ENCODE measurements at regions not wholly inside any gene's neighbourhood (a gene's known extent, or its start where the extent isn't known, plus 50 kb on each side); places are given as distances from the start of the nearest gene placed in this dataset.
"Not testable (repeated sequence)": the region's sequence is repeated elsewhere in the genome, so short reads cannot be mapped to it uniquely, and the experiment has no call there.

- H3K27me3 ChIP-seq: no peaks in the 10 kb centered on the region
- no peak overlapping the region for H3K4me3 ChIP-seq
- no peaks in the 10 kb centered on the region for H3K36me3 ChIP-seq
- DNase-seq: no peak
- H3K27ac ChIP-seq: no peak overlapping the region
- TF ChIP-seq CTCF (IDR thresholded peaks at IDR 0.05): no peak
- TF ChIP-seq POLR2A (IDR thresholded peaks at IDR 0.05): no peak
- H3K9me3 ChIP-seq: no peaks in the 10 kb centered on the region
- no peaks in the 10 kb centered on the region for H3K4me1 ChIP-seq
Observed at GRCh38 chr6:3966426-3966825, 112.5 kb downstream of the FAM217A start.

DNA sequence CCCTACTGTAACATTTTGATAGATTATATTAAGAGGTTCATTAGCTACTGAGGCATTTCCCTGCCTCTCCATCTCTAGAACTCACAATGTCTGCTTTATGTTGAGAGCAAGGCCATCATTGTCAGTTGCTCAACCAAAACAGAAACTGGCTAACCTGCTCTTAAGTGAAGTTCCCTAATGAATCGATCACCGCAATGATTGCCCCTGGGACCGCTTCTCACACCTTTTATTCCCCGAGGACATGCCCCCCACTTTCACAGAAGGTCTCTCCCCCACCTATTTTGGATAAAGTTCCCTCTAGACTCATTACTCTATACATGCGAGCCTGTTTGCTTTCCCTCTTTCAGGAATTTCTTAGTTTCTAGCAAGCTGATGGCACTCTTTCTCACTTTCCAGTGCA, 108.8 kb downstream of the FAM217A start:
- H3K4me3 ChIP-seq: no peak overlapping the region
- no peaks in the 10 kb centered on the region for H3K27me3 ChIP-seq
- no peaks in the 10 kb centered on the region for H3K9me3 ChIP-seq
- no peak for TF ChIP-seq POLR2A (IDR thresholded peaks at IDR 0.05)
- TF ChIP-seq CTCF (IDR thresholded peaks at IDR 0.05): no peak
- no peak overlapping the region for H3K27ac ChIP-seq
- DNase-seq: no peak
- no peaks in the 10 kb centered on the region for H3K4me1 ChIP-seq
- no peaks in the 10 kb centered on the region for H3K36me3 ChIP-seq

- H3K9me3 ChIP-seq, H3K4me3 ChIP-seq, H3K27ac ChIP-seq, H3K4me1 ChIP-seq, H3K36me3 ChIP-seq, H3K27me3 ChIP-seq, DNase-seq: not testable (repeated sequence)
Observed at GRCh38 chr6:3973152-3973551, 105.8 kb downstream of the FAM217A start.

GRCh38 chr6:3977875-3978711, 100.8 kb downstream of the FAM217A start:
- H3K36me3 ChIP-seq: no peaks in the 10 kb centered on the region
- no peaks in the 10 kb centered on the region for H3K9me3 ChIP-seq
- H3K27me3 ChIP-seq: no peaks in the 10 kb centered on the region
- no peaks in the 10 kb centered on the region for H3K4me1 ChIP-seq
- peak; percentile 41 to 60 (median 43) for TF ChIP-seq CTCF (IDR thresholded peaks at IDR 0.05)
- TF ChIP-seq POLR2A (IDR thresholded peaks at IDR 0.05): no peak
- no peak overlapping the region for H3K27ac ChIP-seq
- H3K4me3 ChIP-seq: no peak overlapping the region
- peak in 2 of 3 donors; percentile 24 to 53 for DNase-seq

DNA sequence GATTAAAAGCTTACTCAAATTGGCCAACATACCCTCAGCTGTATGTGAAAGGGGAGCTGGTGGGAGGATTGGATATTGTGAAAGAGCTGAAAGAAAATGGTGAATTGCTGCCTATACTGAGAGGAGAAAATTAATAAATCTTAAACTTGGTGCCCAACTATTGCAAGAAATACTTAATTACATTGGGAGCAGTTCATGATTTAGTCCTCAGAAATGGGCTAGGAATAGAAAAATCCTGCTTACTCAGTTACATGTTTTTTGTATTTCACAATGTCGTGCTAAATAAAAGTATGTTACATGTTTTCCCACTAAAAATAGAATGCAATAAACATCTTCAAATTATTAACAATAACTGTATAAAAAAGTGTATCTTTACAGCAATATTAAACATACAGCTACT, 100.0 kb downstream of the FAM217A start:
- not testable (repeated sequence) for DNase-seq, H3K27ac ChIP-seq, H3K4me3 ChIP-seq, H3K4me1 ChIP-seq, H3K9me3 ChIP-seq, H3K27me3 ChIP-seq, H3K36me3 ChIP-seq

- no peak for DNase-seq
- no peaks in the 10 kb centered on the region for H3K36me3 ChIP-seq
- no peak overlapping the region for H3K4me3 ChIP-seq
- H3K9me3 ChIP-seq: no peaks in the 10 kb centered on the region
- H3K27me3 ChIP-seq: no peaks in the 10 kb centered on the region
- TF ChIP-seq CTCF (IDR thresholded peaks at IDR 0.05): no peak
- no peaks in the 10 kb centered on the region for H3K4me1 ChIP-seq
- no peak overlapping the region for H3K27ac ChIP-seq
Observed at GRCh38 chr6:3981917-3982316, 97.0 kb downstream of the FAM217A start.

GRCh38 chr6:3983778-3984177, 95.2 kb downstream of the FAM217A start:
- Histone ChIP-seq H3K27me3 (no peaks in the 10 kb centered on the region), H3K9me3 (no peaks in the 10 kb centered on the region), H3K27ac (no peak overlapping the region), H3K4me1 (no peaks in the 10 kb centered on the region), H3K36me3 (no peaks in the 10 kb centered on the region), H3K4me3 (no peak overlapping the region)
- DNase-seq: no peak
- TF ChIP-seq POLR2A (IDR thresholded peaks at IDR 0.05): no peak
- no peak for TF ChIP-seq CTCF (IDR thresholded peaks at IDR 0.05)
